Erythroblast (primary cell): ENCODE measurements at regions not wholly inside any gene's neighbourhood (a gene's known extent, or its start where the extent isn't known, plus 50 kb on each side); places are given as distances from the start of the nearest gene placed in this dataset.

Experiments
- GATA1 ChIP-seq: IDR thresholded peaks from 2 replicates; pipeline ENCODE4 v1.6.1; 2011; ENCODE audit warnings: low read depth, mild to moderate bottlenecking, control low read depth, low read length, moderate library complexity
- POLR2A ChIP-seq: IDR thresholded peaks from 2 replicates; pipeline ENCODE4 v1.6.1; 2011; ENCODE audit warnings: mild to moderate bottlenecking, low read length

DNA sequence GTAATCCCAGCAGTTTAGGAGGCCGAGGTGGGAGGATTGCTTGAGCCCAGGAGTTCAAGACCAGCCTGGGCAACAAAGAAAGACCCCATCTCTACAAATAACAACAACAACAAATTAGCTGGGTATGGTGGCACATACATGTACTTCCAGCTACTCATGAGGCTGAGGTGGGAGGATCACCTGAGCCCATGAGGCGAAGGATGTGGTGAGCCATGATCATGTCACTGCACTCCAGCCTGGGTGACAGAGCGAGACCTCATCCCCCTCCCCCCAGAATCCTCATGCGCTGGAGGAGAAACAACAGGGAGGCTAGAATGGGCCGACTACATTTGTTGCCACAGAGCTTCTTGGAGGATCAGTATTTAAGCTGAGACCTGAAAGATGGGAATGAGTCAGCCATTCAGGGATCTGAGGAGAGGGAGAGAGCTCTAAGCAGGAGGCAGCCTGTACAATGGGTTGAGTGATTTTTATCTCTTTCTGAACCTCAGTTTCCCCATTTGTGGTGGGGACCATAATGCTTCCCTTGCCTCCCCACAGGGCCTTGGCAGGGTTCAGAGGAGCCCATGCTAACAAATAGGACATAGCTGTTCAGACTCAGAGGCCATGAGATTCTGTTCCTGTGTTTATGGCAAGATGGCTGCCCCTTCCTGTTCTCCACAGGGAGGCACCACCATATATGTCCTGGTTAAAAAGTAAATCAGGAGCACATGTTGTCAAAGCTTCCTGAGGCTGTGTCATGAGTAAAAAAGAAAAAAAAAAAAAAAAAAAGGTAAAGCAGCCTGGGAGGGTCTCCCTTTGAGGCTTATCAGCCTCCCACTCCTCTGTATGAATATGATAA is 131.4 kb upstream of the HAAO start:
- TF ChIP-seq POLR2A (no peak), GATA1 (no peak)
